Naive thymus-derived CD8-positive, alpha-beta T cell (primary cell): ENCODE measurements at regions not wholly inside any gene's neighbourhood (a gene's known extent, or its start where the extent isn't known, plus 50 kb on each side); places are given as distances from the start of the nearest gene placed in this dataset.

Experiments used
- ATAC-seq, 2 donors: fragments of 150-1000 bp; cut with Tn5 transposase in 1 of 2; sonication (Bioruptor Pico), chemical (Tn5 transposase) in 1 of 2; 1 replicate in 1 of 2; 2 replicates in 1 of 2; pipeline ENCODE4 v1.10.0; 2021; ENCODE audit warnings: mild to moderate bottlenecking in 2 of 2, moderate library complexity in 2 of 2
- POLR2A ChIA-PET: fragments of 350-600 bp; sonication (Branson Sonifier 250); formaldehyde crosslinking; loops from one replicate; lab custom pipeline; 2021; ENCODE audit warnings: antibody characterized with exemption; lab: Charles Lee
- DNase-seq, 10 donors: peaks; one replicate each; pipeline versions ENCODE4 v3.0.0 to v3.0.0-alpha.2; 2020 to 2022
- H3K27ac Mint-ChIP-seq, 10 donors: one replicate each; pipeline ENCODE4 v1.8.0; 2020 to 2022; ENCODE audit warnings: mild to moderate bottlenecking in 10 of 10, mixed read lengths in 10 of 10, moderate library complexity in 4 of 10, inconsistent platforms in 1 of 10
- H3K27me3 Mint-ChIP-seq, 5 donors: one replicate each; pipeline ENCODE4 v1.8.0; 2021 to 2022; ENCODE audit warnings: mixed read lengths in 5 of 5
- H3K36me3 Mint-ChIP-seq, 3 donors: one replicate each; pipeline ENCODE4 v1.8.0; 2020 to 2022; ENCODE audit warnings: mixed read lengths in 3 of 3, mild to moderate bottlenecking in 2 of 3, inconsistent platforms in 1 of 3
- H3K4me1 Mint-ChIP-seq, 4 donors: one replicate each; pipeline ENCODE4 v1.8.0; 2021 to 2022; ENCODE audit warnings: mixed read lengths in 4 of 4
- H3K4me3 Mint-ChIP-seq, 10 donors: one replicate each; pipeline ENCODE4 v1.8.0; 2020 to 2022; ENCODE audit warnings: mild to moderate bottlenecking in 10 of 10, mixed read lengths in 10 of 10, moderate library complexity in 6 of 10, inconsistent platforms in 1 of 10
- H3K9me3 Mint-ChIP-seq, 9 donors: one replicate each; pipeline ENCODE4 v1.8.0; 2020 to 2022; ENCODE audit warnings: mixed read lengths in 9 of 9, mild to moderate bottlenecking in 3 of 9, inconsistent platforms in 1 of 9, moderate library complexity in 1 of 9

DNA sequence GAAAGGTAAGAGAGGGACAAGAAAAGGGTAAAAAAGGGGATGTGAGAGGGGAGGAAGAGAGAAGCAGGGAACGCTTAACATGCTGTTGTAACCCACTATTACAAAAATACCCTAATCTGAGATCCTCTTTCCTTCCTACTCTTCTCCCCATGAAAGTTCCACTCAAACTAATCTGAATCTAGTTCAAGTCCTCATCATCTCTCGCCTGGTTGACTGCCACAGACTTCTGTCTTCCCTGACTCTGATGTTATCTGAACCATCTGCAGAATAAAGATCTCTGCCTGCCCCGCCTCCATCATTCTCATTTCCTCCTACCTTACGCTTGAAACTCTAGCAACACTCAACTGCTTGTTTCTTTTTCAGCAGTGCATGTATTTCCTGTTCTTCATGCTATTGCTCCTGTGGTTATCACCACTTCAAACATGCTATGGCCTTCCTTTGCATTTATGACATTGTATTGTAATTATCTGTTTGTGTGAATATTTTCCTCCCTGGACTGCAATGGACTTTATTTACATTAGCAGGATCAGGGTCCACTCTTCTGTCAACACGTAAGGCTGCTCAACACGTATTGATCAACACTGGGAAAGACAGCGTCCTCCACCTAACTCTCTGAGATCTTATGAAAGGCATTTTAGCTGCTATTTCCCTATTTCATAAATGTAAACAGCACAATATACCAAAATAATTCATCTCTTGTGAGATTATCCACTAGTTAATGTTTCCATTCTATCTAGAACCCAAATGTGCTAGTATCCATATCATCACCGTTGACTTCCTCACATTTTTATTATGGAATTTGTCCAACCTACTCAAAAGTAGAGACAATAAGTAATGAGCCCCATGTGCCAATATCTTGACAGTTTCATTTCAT, 215.5 kb upstream of the USP25 start:
- POLR2A ChIA-PET = interaction anchor here (1.1 kb wide), 1 partner anchor 449 kb away, joined by 5 read pairs; the partner anchor contains the start of gene NRIP1
- H3K27ac Mint-ChIP-seq = peak overlapping the region; percentile 47 to 95 (median 91)

GRCh38 chr21:15515908-15516307, 213.9 kb upstream of the USP25 start:
- ATAC-seq (no peak), DNase-seq (no peak)
- H3K4me1 Mint-ChIP-seq = peaks cover 18 to 32% (median 30%) of the 10 kb centered on the region in 4 donors
- peak overlapping the region in 1 of 10 donors; percentile 13 for H3K27ac Mint-ChIP-seq
- POLR2A ChIA-PET = interaction anchor here (1.5 kb wide), 1 partner anchor 19 kb away, joined by 4 read pairs; no protein-coding TSS in a partner anchor
- H3K36me3 Mint-ChIP-seq = peaks cover 0 to 2% (median 0%) of the 10 kb centered on the region in 3 donors
- H3K4me3 Mint-ChIP-seq = no peak overlapping the region
- no peaks in the 10 kb centered on the region for H3K27me3 Mint-ChIP-seq
- peaks cover 0 to 9% (median 0%) of the 10 kb centered on the region in 9 donors for H3K9me3 Mint-ChIP-seq

More for the DNA sequence above, 215.5 kb upstream of the USP25 start:
- peaks cover 12 to 24% (median 23%) of the 10 kb centered on the region in 4 donors for H3K4me1 Mint-ChIP-seq
- peak; percentile 99 for ATAC-seq
- peaks cover 0 to 9% (median 0%) of the 10 kb centered on the region in 9 donors for H3K9me3 Mint-ChIP-seq
- peaks cover 0 to 2% (median 0%) of the 10 kb centered on the region in 3 donors for H3K36me3 Mint-ChIP-seq
- H3K27me3 Mint-ChIP-seq = no peaks in the 10 kb centered on the region
- peak overlapping the region; percentile 41 to 81 (median 64) for H3K4me3 Mint-ChIP-seq
- peak; percentile 12 to 84 (median 66) for DNase-seq

GRCh38 chr21:15517394-15517793, 212.4 kb upstream of the USP25 start:
- peaks cover 19 to 39% (median 36%) of the 10 kb centered on the region in 4 donors for H3K4me1 Mint-ChIP-seq
- ATAC-seq = no peak
- H3K36me3 Mint-ChIP-seq = peaks cover 0 to 2% (median 0%) of the 10 kb centered on the region in 3 donors
- no peak overlapping the region for H3K27ac Mint-ChIP-seq
- POLR2A ChIA-PET = no interaction called here
- H3K4me3 Mint-ChIP-seq = no peak overlapping the region
- H3K27me3 Mint-ChIP-seq = no peaks in the 10 kb centered on the region
- DNase-seq = no peak
- peaks cover 0 to 9% (median 0%) of the 10 kb centered on the region in 9 donors for H3K9me3 Mint-ChIP-seq

DNA sequence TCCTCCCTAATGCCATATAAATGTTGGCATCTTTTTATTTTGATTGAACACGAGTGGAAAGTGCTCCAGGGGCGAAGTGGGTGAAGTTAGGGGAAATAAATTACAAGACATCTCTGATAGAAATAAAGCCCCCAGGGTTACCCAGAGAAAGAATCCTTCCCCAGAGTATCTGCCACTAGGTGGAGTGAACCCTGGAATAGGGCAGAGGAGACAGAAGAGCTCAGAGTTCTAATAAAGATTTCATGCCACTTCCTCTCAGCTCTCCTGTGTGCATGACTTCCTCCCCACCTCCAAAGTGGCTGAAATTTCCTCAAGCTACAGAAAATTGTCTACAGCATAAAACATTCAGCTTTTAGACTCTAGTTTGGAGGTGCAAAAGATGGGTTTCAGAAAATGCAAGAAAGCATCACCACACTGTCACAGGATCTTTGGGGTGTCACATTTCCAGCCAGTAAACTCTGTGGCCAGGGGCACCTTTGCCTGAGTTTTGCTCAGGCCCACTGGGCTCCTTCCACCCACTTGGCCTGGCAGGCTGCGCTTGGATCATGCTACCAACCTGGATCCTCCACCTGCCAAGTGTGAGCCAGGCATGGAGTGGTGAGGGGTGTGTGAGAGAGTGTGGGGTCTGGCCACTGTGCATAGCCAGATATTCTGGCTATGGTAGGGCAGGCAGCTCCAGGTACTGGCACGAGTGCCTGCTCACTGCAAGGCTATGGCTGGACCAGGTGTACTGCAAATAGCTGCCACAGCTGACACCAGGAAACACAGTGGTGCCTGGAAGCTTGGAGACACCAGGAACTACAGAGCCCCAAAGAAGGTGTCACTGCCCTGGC, 208.8 kb upstream of the USP25 start:
- Mint-ChIP-seq H3K36me3 (peaks cover 0 to 2% (median 0%) of the 10 kb centered on the region in 3 donors), H3K9me3 (peaks cover 0 to 9% (median 0%) of the 10 kb centered on the region in 9 donors), H3K4me3 (peak overlapping the region in 4 of 10 donors; percentile 8 to 44 (median 24)), H3K27ac (peak overlapping the region in 9 of 10 donors; percentile 10 to 79 (median 54)), H3K27me3 (no peaks in the 10 kb centered on the region), H3K4me1 (peaks cover 9 to 15% (median 14%) of the 10 kb centered on the region in 4 donors)
- DNase-seq (peak in 2 of 10 donors; percentile 12 to 29), ATAC-seq (peak; percentile 61 to 74)
- POLR2A ChIA-PET = interaction anchor here (0.8 to 1.0 kb wide), 2 partner anchors 24 to 456 kb away, joined by 3 read pairs; partner anchors contain the start of gene NRIP1

GRCh38 chr21:15521644-15522001, 208.2 kb upstream of the USP25 start:
- Mint-ChIP-seq H3K9me3 (peaks cover 0 to 9% (median 0%) of the 10 kb centered on the region in 9 donors), H3K4me3 (no peak overlapping the region), H3K4me1 (peaks cover 10 to 21% (median 16%) of the 10 kb centered on the region in 4 donors), H3K36me3 (peaks cover 0 to 2% (median 0%) of the 10 kb centered on the region in 3 donors), H3K27me3 (no peaks in the 10 kb centered on the region), H3K27ac (no peak overlapping the region)
- POLR2A ChIA-PET = interaction anchor here (0.8 to 1.0 kb wide), 2 partner anchors 25 to 456 kb away, joined by 3 read pairs; partner anchors contain the start of gene NRIP1
- no peak for ATAC-seq
- no peak for DNase-seq

- H3K27ac Mint-ChIP-seq = peak overlapping the region in 1 of 10 donors; percentile 27
- H3K4me3 Mint-ChIP-seq = no peak overlapping the region
- peaks cover 0 to 2% (median 0%) of the 10 kb centered on the region in 3 donors for H3K36me3 Mint-ChIP-seq
- peaks cover 0 to 9% (median 0%) of the 10 kb centered on the region in 9 donors for H3K9me3 Mint-ChIP-seq
- H3K27me3 Mint-ChIP-seq = no peaks in the 10 kb centered on the region
- peaks cover 13 to 25% (median 21%) of the 10 kb centered on the region in 4 donors for H3K4me1 Mint-ChIP-seq
- DNase-seq (no peak), ATAC-seq (no peak)
- POLR2A ChIA-PET = no interaction called here
These were observed 207.6 kb upstream of the USP25 start for GRCh38 chr21:15522148-15522547.

DNA sequence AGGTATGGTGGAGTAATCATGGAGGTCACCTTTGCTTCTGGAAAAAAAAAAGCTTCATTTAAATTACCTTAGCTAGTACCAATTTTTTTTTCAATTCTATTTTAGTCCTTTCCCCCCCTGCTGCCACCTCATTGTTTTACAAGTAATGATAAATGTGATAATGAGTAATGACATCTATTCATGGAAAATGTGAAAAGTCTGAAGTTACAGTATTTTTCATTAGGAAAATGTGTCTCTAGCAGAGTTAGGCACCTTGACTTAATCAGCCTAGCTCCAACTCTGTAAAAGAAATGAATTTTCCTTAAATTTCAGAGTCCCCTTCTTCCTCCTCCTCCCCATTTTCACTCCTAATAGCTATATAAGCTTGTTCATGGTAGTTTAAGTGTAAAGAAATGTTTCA, 204.9 kb upstream of the USP25 start:
- H3K4me3 Mint-ChIP-seq = no peak overlapping the region
- no peaks in the 10 kb centered on the region for H3K27me3 Mint-ChIP-seq
- POLR2A ChIA-PET = no interaction called here
- no peak overlapping the region for H3K27ac Mint-ChIP-seq
- ATAC-seq (no peak), DNase-seq (no peak)
- H3K36me3 Mint-ChIP-seq = no peaks in the 10 kb centered on the region
- H3K4me1 Mint-ChIP-seq = peaks cover 11 to 25% (median 21%) of the 10 kb centered on the region in 4 donors
- H3K9me3 Mint-ChIP-seq = peaks cover 0 to 1% (median 0%) of the 10 kb centered on the region in 9 donors

- DNase-seq (no peak), ATAC-seq (no peak)
- POLR2A ChIA-PET = no interaction called here
- peaks cover 4 to 11% (median 7%) of the 10 kb centered on the region in 4 donors for H3K4me1 Mint-ChIP-seq
- H3K4me3 Mint-ChIP-seq = no peak overlapping the region
- H3K27me3 Mint-ChIP-seq = peaks cover 0 to 1% (median 0%) of the 10 kb centered on the region in 5 donors
- peaks cover 0 to 6% (median 0%) of the 10 kb centered on the region in 9 donors for H3K9me3 Mint-ChIP-seq
- no peak overlapping the region for H3K27ac Mint-ChIP-seq
- no peaks in the 10 kb centered on the region for H3K36me3 Mint-ChIP-seq
These were observed 203.0 kb upstream of the USP25 start for GRCh38 chr21:15526798-15527197.

DNA sequence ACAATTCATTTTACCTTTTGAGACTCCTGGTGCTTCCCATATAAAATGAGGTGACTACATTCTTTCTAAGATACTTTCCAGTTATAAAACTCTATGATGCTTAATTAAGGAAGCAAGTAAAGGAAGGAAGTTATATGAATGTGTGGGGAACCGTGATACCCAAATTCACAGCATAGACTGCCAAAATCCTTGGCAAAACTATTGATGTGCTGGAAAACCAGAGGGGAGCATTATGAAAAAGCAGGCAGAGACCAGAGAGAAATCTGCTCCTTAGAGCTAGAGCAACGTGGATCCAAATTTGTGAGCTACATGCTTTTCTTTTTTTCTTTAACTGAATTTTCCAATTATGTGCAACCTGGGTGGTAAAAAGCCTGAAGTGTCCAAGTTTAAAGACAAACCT, 201.4 kb upstream of the USP25 start:
- peaks cover 4 to 11% (median 7%) of the 10 kb centered on the region in 4 donors for H3K4me1 Mint-ChIP-seq
- H3K27me3 Mint-ChIP-seq = peaks cover 0 to 1% (median 0%) of the 10 kb centered on the region in 5 donors
- H3K36me3 Mint-ChIP-seq = no peaks in the 10 kb centered on the region
- H3K9me3 Mint-ChIP-seq = peaks cover 0 to 6% (median 0%) of the 10 kb centered on the region in 9 donors
- H3K4me3 Mint-ChIP-seq = no peak overlapping the region
- ATAC-seq = no peak
- DNase-seq = no peak
- H3K27ac Mint-ChIP-seq = no peak overlapping the region
- POLR2A ChIA-PET = interaction anchor here (0.6 kb wide), 1 partner anchor 225 kb away, joined by 3 read pairs; no protein-coding TSS in a partner anchor

DNA sequence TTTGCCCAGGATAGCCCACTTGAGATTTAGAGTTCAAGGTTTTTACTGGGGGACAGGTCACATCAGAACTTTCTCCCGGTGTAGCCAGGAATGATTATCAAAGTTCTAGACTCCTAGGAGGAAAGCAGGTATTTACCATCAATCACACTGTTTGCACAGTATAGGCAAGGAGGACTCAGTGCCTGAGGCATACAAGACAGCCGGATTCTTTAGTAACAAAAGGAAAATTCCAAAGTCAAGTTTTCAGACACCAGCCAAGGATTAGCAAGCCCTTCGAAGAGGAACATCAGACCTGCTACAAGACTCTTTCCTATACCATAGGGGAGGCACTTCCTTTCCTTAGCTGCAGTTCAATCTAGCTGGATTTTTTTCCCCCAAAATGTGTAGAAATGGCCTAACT, 197.8 kb upstream of the USP25 start:
- Mint-ChIP-seq H3K4me1 (peaks cover 5 to 14% (median 11%) of the 10 kb centered on the region in 4 donors), H3K27ac (peak overlapping the region in 1 of 10 donors; percentile 49), H3K9me3 (peaks cover 0 to 6% (median 0%) of the 10 kb centered on the region in 9 donors), H3K27me3 (peaks cover 0 to 1% (median 0%) of the 10 kb centered on the region in 5 donors), H3K36me3 (no peaks in the 10 kb centered on the region), H3K4me3 (no peak overlapping the region)
- DNase-seq = no peak
- no peak for ATAC-seq
- POLR2A ChIA-PET = no interaction called here

DNA sequence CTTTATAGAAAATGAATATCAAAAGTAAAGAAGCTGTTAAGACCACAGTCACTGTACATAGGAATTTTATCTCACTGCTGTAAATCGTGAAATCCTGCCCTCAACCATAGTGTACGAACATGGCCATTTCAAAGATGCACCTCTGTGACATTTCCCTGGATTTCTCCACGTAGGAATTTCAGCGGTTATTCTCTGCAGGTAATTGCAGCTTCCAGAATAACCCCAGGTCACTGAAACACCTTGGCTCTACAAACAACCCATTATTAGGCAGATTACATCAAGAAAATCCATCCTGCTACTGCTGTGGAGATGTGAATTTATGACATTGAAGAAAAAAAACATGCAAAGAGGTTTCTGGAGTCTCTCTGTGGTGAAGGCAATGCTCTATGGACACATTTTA, 196.2 kb upstream of the USP25 start:
- Mint-ChIP-seq H3K4me3 (no peak overlapping the region), H3K27ac (no peak overlapping the region), H3K27me3 (peaks cover 0 to 3% (median 0%) of the 10 kb centered on the region in 5 donors), H3K9me3 (peaks cover 0 to 6% (median 0%) of the 10 kb centered on the region in 9 donors), H3K4me1 (peaks cover 5 to 12% (median 11%) of the 10 kb centered on the region in 4 donors), H3K36me3 (no peaks in the 10 kb centered on the region)
- ATAC-seq (no peak), DNase-seq (no peak)
- POLR2A ChIA-PET = no interaction called here

DNA sequence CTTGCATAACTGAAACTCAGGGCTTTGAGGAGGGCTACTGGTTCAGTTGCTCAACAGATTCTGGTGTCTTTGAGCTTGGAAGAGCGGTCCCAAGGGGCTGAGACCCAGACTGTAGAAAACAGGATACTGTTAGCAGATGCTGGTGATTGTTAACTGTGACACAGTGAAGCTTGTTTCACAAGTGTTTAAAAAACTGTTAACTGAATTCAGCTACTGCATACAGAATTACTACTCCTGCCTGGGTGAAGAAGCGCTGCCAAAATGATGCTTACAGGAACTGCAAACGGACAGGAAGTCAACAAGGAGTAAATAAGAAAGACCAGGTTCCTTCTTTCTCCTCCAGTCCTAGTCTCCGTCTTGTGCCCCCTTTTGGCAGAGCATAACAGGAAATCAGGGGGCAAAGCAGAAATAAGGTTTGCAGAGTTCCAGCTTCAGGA, 195.3 kb upstream of the USP25 start:
- Mint-ChIP-seq H3K36me3 (no peaks in the 10 kb centered on the region), H3K4me1 (peaks cover 5 to 12% (median 11%) of the 10 kb centered on the region in 4 donors), H3K4me3 (peak overlapping the region in 8 of 10 donors; percentile 0 to 42 (median 25)), H3K27ac (peak overlapping the region in 7 of 10 donors; percentile 19 to 78 (median 49)), H3K27me3 (peaks cover 0 to 3% (median 0%) of the 10 kb centered on the region in 5 donors), H3K9me3 (peaks cover 0 to 6% (median 0%) of the 10 kb centered on the region in 9 donors)
- ATAC-seq (peak; percentile 49 to 58), DNase-seq (peak in 1 of 10 donors; percentile 12)
- POLR2A ChIA-PET = interaction anchor here (0.9 kb wide), 1 partner anchor 19 kb away, joined by 4 read pairs; no protein-coding TSS in a partner anchor
